HG03571 (cell line): ENCODE measurements at regions not wholly inside any gene's neighbourhood (a gene's known extent, or its start where the extent isn't known, plus 50 kb on each side); places are given as distances from the start of the nearest gene placed in this dataset.
"Not testable (repeated sequence)": the region's sequence is repeated elsewhere in the genome, so short reads cannot be mapped to it uniquely, and the experiment has no call there.

ENCODE experiments used
- ATAC-seq: cut with Tn5 transposase; IDR thresholded peaks from one replicate; pipeline ENCODE4 v1.9.1; 2021; ENCODE audit not compliant: unreplicated experiment

DNA sequence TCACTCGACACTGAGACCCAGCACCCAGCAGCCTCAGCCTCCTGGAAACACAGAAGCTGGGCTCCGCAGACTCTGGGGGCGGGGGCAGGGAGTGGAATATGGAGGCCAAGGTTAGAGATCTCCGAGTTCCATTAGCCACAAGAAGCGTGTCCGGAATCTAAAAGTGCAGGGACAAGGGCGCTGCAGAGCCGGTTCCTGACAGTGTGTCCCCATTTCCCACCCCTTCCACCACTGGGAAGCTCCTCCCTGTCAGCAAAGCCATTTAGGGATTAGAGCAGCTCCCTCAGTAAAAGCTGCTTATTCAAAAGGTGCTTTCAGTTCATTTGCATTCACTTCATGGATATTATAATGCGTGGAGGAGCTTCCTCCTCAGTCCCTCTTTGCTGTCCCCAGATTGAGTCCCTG lies 74.1 kb upstream of the HSPA9 start:
- ATAC-seq: no peak

DNA sequence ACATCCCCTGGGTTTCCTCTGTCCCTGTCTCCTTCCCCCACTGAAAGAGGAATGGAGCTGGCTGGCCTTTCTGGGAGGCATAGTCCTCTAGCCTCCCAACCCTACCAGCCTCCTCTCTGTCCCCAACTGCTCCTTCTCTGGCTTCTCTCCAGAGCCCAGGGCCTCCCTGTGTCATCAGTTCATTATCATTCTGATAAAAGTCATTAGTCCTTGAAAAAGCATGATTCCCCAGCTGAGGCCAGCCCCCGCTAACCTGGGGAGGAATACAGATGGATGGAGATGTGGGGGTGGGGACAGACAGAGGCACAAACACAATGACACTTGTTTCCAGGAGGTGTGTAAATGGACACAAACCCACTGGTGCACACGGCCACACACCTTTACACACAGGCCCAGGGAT lies 73.6 kb upstream of the HSPA9 start:
- ATAC-seq: no peak

DNA sequence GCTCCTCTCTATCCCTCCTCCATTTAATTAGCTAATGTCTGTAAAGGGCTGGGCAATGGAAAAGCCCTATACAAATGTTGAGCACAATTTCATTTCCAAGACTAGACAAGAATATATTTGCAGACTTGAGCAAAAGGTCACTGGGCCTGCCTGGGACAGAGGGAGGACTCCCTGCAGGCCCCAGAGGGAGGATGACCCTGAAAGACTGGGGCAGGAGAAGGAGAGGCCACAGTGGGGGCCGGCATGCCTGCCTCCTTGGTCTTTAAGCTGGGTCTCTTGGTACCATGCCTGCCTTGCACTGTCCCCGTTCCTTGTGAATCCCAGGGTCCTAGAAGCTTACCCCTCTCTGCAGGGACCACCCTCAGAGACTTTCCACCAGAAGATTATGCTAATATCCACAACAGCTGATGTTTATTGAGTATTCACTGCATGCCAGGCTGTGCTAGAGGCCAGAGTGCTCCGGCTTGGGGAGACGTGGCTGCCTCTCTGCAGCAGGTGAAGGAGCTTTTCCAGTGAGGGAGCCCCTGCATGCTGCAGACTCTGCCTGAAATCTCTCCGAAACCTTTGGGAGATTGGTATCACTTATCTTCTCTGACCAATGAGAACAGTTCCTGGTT lies 72.7 kb upstream of the HSPA9 start:
- no peak for ATAC-seq

DNA sequence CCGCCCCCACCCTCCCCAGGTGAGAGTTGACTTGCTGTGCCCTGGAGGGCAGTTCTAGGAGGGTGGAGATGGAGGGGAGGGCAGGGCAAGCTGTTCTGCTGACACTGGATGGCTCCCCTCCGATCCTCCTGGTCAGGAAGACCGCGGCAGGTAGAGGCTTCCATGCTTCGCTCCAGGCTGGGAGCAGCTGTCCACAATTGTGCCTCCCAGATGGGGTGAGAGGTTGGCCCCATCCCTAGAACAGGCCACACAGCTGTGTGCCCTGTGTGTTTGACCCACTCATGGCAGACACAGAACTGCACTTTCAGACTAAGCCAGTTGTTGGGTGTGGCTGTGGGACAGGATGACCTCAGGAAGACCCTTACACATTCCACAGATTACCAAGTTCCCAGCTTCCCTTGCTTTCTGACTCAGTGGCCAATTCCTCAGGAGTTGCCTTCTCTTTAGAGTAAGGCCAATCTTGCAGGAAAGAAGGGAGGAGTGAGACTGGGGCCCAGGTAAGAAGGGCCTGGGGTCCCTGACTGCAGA lies 72.1 kb upstream of the HSPA9 start:
- ATAC-seq: no peak

DNA sequence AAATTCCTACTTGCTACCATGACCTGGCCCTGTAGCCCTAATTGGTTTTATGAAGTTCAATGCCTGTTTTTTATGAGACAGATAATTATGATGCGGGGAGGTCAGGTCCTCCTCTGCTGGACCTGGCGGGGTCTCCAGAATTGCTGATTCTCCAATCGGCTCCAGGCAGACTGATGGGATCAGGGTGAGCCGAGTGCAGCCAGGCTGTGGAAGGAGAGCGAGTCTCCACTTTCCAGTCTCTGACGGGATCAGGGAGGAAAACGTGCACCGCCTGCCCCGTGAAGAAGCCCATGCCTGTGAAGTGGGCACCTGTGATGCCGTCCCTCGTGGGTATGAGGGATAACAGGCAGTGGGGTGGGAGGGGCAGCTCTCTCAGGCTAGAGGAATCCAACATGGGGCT lies 71.5 kb upstream of the HSPA9 start:
- no peak for ATAC-seq

DNA sequence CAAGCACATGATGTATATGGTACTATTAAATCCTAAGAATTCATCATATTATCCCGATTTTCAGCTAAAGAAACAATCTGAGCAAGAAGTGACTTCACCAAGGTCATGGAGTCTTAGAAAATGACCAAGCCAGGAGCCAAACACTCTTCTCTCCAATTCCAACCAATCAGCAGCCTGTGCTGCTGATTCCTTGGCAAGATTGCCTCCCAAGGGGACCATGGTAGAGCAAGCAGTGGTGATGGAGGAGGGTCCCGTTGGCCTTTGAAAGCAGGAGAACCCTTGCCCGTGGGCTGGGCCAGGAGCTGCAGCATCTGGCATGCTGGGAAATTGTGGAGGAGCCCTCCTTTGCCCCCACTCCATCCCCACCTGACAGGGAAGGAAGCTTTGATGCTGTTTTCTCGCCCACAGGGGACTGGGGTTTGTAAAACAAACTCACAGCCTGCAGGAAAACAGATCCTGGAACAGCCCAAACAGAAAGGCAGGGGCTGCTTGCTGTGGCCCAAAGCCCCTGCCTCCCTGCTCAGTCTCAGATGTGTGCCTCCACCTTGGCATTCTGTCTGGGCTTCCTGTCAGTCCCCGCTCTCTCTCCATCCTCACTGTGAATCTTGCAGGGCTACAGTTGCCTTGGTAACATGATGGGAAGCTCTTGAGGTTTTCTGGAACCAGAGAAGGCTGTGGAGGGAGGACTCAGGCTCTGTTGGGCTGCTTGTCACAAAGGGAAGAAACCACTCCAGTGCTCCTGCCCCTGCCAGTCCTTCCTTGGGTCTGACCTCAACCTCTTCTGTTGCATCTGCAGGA lies 70.8 kb upstream of the HSPA9 start:
- ATAC-seq: no peak

DNA sequence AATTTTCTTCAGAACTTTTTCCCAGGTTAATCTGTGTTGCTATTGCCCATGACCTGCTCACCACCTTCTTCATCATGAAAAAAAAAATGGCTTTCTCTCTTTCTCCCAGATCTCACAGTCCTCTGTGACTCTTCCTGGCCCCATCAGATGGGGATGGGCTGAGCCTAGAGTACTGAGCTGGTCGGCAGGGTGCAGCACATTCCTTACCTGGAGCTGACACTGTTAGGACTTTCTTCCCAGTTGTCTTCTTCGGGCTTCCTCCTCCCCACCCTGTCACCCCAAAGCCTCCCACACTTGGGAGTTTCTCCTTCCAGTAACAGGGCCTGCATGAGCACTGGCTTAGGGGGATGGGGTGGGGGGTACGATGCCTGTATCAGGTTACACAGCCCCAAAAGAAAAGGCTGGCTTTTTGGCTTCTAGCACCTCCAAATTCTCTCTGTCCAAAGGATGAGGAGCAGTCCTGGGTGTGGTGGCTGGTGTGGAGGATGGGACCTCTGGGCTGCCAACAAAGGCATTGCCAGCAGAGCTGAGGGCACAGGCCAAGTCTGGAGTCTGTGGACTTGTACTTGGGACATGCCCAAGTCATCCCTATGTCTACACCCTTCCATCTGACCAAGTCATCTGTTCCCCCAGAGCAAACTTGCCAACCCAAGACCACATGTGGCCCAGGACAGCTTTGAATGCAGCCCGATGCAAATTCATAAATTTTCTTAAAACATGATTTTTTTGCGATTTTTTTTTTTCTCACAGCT lies 68.0 kb upstream of the HSPA9 start:
- ATAC-seq: no peak

DNA sequence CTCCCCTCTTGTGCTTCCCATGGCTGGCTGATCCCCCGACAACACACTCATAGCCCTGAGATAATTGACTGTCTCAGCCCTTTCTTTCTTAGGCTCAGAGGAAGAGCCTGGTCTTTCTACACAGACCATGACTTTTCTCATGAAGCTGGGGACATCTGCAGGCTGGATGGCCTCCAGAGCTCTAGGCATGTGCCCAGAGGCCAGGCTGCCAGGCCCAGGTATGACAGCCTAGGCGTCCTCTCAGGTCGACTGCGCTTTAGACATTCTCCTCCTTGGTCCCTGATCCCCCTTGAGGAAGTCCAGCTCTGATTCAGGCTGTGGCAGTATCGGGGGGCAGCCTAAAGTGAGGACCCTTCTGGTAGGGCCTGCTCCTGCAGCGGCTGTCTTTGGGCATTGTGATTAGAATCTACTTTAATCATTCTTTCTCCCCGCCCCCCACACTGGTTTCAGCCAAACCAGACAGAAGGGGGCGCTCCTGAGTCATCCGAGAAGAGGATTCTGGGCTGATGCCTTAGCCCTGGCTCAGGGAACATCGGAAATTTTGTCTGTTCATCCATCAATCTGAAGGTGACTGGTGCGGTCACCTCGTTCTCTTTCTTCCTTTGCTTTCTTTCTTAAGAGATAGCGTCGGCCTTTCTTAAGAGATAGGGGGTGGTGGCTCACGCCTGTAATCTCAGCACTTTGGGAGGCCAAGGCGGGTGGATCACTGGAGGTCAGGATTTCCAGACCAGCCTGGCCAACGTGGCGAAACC lies 66.5 kb upstream of the HSPA9 start:
- no peak for ATAC-seq

DNA sequence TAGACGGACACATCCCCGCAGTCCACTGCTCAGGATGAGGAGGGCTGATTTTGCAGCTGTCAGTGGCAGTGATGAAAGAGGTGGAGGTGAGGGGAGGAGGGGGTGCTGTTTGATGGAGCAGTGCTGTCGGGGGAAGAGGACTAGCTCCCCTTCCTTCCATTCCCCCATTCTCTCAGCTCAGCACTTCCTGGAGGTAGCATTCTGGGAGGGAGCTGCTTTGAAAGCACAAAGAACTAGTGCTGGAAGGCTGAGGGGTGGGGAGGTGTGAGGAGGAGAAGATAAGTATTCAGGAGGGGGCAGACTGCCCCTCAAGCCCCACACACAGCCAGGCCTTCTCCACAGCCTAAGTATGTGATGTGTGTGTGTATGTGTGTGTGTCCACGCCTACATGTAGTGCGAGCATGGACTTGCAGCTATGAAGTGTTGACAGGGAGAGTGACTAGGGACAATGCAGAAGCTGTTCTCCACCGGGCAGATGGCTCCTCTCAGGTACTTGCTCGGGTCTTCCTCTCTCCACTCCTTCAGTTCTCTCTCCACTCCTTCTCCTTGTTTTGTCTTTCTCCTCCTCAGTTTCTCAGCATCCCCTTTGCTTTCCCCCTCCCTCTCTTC lies 65.5 kb upstream of the HSPA9 start:
- ATAC-seq: no peak

DNA sequence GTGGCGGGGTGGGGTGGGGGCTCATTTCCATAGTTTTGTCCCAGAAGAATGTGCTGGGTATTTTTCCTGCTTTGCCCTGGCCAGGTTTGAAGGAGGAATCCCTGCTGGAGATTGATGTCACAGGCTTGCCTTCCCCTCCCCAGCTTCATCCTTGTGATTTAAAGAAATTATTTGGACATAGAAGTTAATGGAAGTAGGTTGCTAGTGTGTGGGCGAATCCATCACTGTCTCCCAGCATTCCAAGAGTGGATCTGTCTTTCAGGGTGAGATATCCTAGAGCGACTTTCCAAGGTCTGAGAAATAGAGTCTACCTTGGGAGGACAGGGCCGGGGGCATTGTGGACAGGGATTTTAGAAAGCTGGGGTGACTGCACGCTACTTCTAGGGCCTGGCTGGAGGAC lies 64.9 kb upstream of the HSPA9 start:
- ATAC-seq: no peak

DNA sequence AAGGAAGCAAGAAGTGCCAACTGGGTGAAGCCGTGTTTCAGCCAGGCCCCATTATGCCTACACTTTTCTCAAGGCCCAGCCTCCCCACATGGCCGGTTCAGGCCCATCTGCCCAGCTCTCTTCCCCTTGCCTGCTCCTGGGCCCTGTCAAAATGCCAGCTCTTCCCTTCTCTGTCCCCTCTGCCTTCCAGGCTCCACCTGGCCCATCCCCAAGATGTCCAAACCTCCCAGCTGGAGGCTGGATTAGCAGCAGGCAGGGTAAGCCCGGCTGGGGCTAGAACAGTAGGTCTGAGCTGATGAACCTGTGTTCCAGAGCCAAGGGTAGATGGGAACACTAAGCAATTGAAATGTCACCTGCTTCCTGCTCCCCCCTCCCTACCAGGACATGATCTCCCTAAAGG lies 64.1 kb upstream of the HSPA9 start:
- ATAC-seq: no peak

DNA sequence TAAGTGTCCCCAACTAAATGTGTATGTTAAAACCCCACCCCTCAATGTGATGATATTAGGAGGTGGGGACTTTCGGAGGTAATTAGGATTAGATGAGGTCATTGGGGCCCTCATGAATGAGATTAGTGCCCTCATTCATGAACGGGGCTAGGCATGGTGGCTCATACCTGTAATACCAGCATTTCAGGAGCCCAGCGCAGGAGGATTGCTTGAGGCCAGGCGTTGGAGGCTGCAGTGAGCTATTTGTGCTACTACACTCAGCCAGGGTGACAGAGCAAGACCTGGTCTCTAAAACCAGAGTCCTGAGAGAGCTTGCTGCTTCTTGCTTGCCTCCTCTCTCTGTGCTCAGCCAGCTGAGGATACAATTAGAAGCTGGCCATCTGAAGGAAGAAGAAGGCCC lies 62.1 kb upstream of the HSPA9 start:
- no peak for ATAC-seq

DNA sequence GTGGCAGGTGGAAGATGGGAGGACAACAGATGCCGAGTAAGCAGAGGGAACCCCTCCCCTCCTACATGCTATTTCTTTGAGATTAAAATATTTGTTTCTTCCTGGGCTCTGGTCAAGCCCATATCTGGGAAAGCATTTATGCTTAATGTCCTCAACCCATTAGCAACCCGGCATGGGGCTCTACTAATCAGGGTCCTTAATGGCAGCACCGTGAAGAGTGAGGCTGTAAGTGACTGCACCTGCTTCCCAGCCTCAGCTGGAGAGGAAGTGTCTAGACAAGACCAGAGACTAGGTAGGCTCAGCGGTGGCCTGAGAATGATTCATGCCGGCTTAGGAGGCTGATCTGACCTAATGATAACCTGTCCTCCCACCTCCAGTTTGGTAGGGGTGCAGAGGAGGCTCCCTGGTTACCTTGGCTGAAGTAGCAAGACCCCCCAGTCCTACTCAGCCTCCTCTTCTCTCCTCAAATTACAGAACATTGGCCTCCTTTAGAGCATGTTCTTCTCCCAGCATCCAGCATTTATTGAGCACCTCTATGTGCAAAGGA lies 61.3 kb upstream of the HSPA9 start:
- ATAC-seq: no peak

DNA sequence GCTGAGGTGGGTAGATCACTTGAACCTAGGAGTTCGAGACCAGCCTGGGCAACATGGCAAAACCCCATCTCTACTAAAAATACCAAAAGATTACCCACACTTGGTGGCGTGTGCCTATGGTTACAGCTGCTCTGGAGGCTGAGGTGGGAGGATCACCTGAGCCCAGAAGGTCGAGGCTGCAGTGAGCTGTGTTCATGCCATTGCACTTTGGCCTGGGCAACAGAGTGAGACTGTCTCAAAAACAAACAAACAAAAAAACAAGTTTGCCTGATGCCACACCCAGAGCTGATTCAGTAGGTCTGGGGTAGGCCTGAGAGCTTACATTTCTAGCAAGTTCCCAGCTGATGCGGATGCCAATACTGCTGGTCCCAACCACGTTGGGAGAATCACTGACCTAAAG lies 60.5 kb upstream of the HSPA9 start:
- ATAC-seq: no peak

DNA sequence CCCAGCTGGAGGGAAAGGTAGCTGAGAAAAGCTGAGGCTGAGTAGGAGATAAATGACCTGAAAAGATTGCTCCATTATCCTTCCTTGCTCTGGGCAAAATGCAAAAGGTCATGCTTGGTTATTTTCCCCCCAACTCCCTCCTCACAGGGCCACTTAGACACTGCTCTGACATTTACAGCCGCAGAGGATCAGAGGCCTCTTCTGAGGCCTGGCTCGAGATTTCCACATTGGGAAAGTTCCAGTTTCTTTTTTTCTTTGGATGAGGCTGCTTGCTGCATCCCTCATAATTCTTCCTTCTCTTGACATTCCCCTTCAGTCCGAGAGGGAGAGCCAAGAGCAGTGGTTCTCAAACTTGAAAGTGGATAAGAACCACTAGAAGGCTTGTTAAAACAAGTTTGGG lies 60.1 kb upstream of the HSPA9 start:
- ATAC-seq: no peak

DNA sequence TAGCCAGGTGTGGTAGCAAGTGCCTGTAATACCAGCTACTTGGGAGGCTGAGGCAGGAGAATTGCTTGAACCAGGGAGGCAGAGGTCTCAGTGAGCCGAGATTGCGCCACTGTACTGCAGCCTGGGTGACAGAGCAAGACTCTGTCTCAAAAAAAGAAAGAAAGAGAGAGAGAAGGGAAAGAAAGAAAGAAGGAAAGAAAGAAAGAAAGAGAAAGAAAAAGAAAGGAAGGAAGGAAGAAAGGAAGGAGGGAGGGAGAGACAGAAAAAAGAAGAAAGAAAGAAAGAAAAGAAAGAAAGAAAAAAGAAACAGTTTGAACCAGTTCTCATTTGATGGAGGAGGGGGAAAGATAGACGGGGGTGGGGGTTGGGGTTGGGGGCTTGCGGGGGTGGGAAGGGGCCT lies 59.6 kb upstream of the HSPA9 start:
- ATAC-seq: not testable (repeated sequence)

DNA sequence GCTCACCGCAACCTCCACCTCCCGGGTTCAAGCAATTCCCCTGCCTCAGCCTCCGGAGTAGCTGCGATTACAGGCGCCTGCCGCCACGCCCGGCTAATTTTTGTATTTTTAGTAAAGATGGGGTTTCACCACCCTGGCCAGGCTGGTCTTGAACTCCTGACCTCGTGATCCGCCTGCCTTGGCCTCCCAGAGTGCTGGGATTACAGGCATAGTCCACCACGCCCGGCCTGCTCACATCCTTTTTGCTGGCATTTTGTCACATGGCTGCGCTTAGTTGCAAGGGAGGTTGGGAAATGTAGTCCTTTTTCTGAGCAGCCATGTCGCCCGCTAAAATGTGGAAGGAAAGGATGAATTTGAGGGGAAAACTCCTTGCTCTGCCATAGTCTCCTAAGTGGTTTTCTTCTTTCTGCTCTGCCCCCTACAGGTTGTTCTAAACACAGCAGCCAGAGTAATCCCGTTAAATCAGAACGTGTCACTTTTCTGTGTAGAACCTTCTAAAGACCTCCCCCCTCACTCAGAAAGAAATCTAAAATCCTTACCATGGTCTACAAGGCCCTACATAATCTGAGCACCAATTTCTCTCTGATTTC lies 57.8 kb upstream of the HSPA9 start:
- ATAC-seq: no peak

DNA sequence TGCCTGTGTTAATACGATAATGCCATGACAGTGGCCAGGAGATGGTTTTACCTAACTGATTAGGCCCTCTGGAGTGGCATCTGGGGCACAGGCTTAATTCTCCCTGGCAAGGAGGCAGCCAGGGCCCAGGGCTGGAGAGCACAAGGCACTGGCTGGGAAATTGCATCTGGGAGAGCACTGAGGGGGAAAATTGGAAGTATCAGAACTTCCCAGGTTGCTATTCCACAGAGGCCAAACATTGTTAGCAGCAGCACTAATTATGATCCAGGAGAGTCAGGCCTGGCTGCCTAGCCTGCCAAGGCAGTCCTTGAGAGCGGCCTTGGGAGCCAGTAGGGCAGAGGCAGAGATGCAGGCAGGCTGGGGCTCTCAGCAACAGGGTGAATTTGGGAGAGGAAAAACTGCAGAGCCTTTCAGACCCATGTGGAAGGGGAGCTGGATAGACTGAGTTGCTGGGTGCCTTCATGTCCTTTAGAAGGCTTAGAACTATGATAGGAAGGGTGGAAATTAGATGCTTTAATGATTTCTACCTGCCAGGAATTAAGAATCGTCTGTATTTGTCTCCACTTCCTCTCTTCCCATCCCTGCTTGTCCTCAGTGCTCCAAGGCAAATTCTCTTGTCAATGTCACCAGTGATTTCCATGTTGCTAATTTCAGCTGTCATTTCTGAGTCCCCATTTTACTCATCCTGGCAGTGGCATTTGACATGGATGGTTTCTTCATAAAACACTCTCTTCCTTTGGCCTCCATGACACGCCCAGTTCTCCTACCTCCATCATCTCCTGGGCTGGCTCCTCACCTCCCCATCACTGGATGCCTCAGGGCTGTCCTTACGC lies 56.1 kb upstream of the HSPA9 start:
- no peak for ATAC-seq

DNA sequence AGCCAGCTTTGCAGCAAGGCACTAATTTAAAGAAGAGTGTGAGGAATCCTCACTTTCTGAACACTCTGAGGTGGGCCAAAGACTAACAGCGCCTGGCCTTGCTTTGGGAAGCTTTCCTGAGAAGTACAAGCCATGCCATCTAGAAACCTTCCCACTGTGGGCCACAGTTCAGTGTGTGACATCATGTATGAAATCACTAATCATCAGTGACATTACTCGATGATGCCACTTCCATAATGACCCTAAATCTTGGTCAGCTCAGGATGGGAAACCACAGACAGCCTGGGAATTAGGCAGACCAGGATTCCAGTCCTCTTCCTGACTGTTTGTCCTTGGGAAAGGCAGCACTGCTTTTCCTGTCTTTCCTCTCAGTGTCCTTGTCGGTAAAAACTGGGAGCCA lies 54.2 kb upstream of the HSPA9 start:
- ATAC-seq: no peak
